ENCODE measurements at regions not wholly inside any gene's neighbourhood (a gene's known extent, or its start where the extent isn't known, plus 50 kb on each side); places are given as distances from the start of the nearest gene placed in this dataset.
"Not testable (repeated sequence)": the region's sequence is repeated elsewhere in the genome, so short reads cannot be mapped to it uniquely, and the experiment has no call there.

GRCh38 chr10:85137253-85137652 lies 808.9 kb downstream of the CCSER2 start:
- H3K36me3 ChIP-seq (ENCODE audit: insufficient read depth) = no peaks in the 10 kb centered on the region
- no peaks in the 10 kb centered on the region for H3K79me2 ChIP-seq (ENCODE audit: insufficient read depth, low read depth)
- no peaks in the 10 kb centered on the region for H3K4me1 ChIP-seq (ENCODE audit: low read depth, poor library complexity, severe bottlenecking)
- no peaks in the 10 kb centered on the region for H4K20me1 ChIP-seq (ENCODE audit: insufficient read depth)
- H3K4me3 ChIP-seq (IDR thresholded peaks at IDR 0.05; ENCODE audit: insufficient read depth, low read depth, low read length) = no peak overlapping the region
- TF ChIP-seq, protein P1, sequence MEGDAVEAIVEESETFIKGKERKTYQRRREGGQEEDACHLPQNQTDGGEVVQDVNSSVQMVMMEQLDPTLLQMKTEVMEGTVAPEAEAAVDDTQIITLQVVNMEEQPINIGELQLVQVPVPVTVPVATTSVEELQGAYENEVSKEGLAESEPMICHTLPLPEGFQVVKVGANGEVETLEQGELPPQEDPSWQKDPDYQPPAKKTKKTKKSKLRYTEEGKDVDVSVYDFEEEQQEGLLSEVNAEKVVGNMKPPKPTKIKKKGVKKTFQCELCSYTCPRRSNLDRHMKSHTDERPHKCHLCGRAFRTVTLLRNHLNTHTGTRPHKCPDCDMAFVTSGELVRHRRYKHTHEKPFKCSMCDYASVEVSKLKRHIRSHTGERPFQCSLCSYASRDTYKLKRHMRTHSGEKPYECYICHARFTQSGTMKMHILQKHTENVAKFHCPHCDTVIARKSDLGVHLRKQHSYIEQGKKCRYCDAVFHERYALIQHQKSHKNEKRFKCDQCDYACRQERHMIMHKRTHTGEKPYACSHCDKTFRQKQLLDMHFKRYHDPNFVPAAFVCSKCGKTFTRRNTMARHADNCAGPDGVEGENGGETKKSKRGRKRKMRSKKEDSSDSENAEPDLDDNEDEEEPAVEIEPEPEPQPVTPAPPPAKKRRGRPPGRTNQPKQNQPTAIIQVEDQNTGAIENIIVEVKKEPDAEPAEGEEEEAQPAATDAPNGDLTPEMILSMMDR (conservative IDR thresholded peaks at IDR 0.05; ENCODE audit: low read depth, low read length) = no peak
- H2AFZ ChIP-seq (ENCODE audit: low read depth) = no peak overlapping the region
- no peaks in the 10 kb centered on the region for H3K27me3 ChIP-seq (ENCODE audit: insufficient read depth, low read depth)
- H3K27ac ChIP-seq = no peak overlapping the region
- H3K4me2 ChIP-seq = no peak overlapping the region
- no peak overlapping the region for H3K9ac ChIP-seq

GRCh38 chr10:85138046-85138445 lies 809.7 kb downstream of the CCSER2 start:
- no peaks in the 10 kb centered on the region for H3K4me1 ChIP-seq (ENCODE audit: low read depth, poor library complexity, severe bottlenecking)
- H3K4me3 ChIP-seq (IDR thresholded peaks at IDR 0.05; ENCODE audit: insufficient read depth, low read depth, low read length) = no peak overlapping the region
- H2AFZ ChIP-seq (ENCODE audit: low read depth) = no peak overlapping the region
- H3K27ac ChIP-seq = no peak overlapping the region
- H4K20me1 ChIP-seq (ENCODE audit: insufficient read depth) = no peaks in the 10 kb centered on the region
- H3K36me3 ChIP-seq (ENCODE audit: insufficient read depth) = no peaks in the 10 kb centered on the region
- no peaks in the 10 kb centered on the region for H3K27me3 ChIP-seq (ENCODE audit: insufficient read depth, low read depth)
- no peaks in the 10 kb centered on the region for H3K79me2 ChIP-seq (ENCODE audit: insufficient read depth, low read depth)
- H3K9ac ChIP-seq = no peak overlapping the region
- TF ChIP-seq, protein P1 (conservative IDR thresholded peaks at IDR 0.05; ENCODE audit: low read depth, low read length) = no peak
- no peak overlapping the region for H3K4me2 ChIP-seq

DNA sequence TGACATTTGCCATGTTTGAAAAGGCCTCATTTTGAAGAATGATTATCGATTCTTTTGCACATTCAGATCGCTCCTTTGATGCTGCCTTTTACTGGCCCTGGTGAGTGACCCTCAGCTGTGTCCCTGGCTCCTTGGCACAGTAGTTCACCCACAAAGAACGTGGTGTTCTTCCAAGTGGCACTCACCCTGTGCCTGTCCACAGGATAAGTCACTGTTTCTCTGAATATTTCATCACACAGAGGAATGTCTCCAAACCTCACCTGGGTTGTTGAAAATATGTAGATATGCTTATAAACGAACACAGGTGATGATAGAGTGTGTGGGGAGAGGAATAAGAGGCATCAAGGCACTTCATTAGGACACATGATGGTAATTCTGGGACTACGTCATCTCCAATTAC lies 810.7 kb downstream of the CCSER2 start:
- H3K4me3 ChIP-seq (IDR thresholded peaks at IDR 0.05; ENCODE audit: insufficient read depth, low read depth, low read length) = no peak overlapping the region
- no peak overlapping the region for H2AFZ ChIP-seq (ENCODE audit: low read depth)
- no peaks in the 10 kb centered on the region for H4K20me1 ChIP-seq (ENCODE audit: insufficient read depth)
- no peaks in the 10 kb centered on the region for H3K4me1 ChIP-seq (ENCODE audit: low read depth, poor library complexity, severe bottlenecking)
- TF ChIP-seq, protein P1 (conservative IDR thresholded peaks at IDR 0.05; ENCODE audit: low read depth, low read length) = no peak
- H3K79me2 ChIP-seq (ENCODE audit: insufficient read depth, low read depth) = no peaks in the 10 kb centered on the region
- H3K9ac ChIP-seq = no peak overlapping the region
- no peak overlapping the region for H3K27ac ChIP-seq
- H3K36me3 ChIP-seq (ENCODE audit: insufficient read depth) = no peaks in the 10 kb centered on the region
- H3K4me2 ChIP-seq = no peak overlapping the region
- no peaks in the 10 kb centered on the region for H3K27me3 ChIP-seq (ENCODE audit: insufficient read depth, low read depth)

GRCh38 chr10:85141520-85141919 lies 813.1 kb downstream of the CCSER2 start:
- not testable (repeated sequence) for H2AFZ ChIP-seq (ENCODE audit: low read depth); H3K4me2 ChIP-seq; H3K4me1 ChIP-seq (ENCODE audit: low read depth, poor library complexity, severe bottlenecking); H3K4me3 ChIP-seq (IDR thresholded peaks at IDR 0.05; ENCODE audit: insufficient read depth, low read depth, low read length); H4K20me1 ChIP-seq (ENCODE audit: insufficient read depth); H3K36me3 ChIP-seq (ENCODE audit: insufficient read depth); H3K9ac ChIP-seq; H3K27me3 ChIP-seq (ENCODE audit: insufficient read depth, low read depth); H3K27ac ChIP-seq; H3K79me2 ChIP-seq (ENCODE audit: insufficient read depth, low read depth)

GRCh38 chr10:85145966-85146365 lies 817.6 kb downstream of the CCSER2 start:
- no peak overlapping the region for H3K4me3 ChIP-seq (IDR thresholded peaks at IDR 0.05; ENCODE audit: insufficient read depth, low read depth, low read length)
- H4K20me1 ChIP-seq (ENCODE audit: insufficient read depth) = no peaks in the 10 kb centered on the region
- TF ChIP-seq, protein P1 (conservative IDR thresholded peaks at IDR 0.05; ENCODE audit: low read depth, low read length) = no peak
- H3K27ac ChIP-seq = no peak overlapping the region
- no peaks in the 10 kb centered on the region for H3K79me2 ChIP-seq (ENCODE audit: insufficient read depth, low read depth)
- H3K4me1 ChIP-seq (ENCODE audit: low read depth, poor library complexity, severe bottlenecking) = no peaks in the 10 kb centered on the region
- no peak overlapping the region for H2AFZ ChIP-seq (ENCODE audit: low read depth)
- H3K9ac ChIP-seq = no peak overlapping the region
- no peaks in the 10 kb centered on the region for H3K36me3 ChIP-seq (ENCODE audit: insufficient read depth)
- H3K4me2 ChIP-seq = no peak overlapping the region
- no peaks in the 10 kb centered on the region for H3K27me3 ChIP-seq (ENCODE audit: insufficient read depth, low read depth)

Measured in KMS-11 (cell line).